Suprapubic skin (tissue), 4 donors: ENCODE measurements at regions not wholly inside any gene's neighbourhood (a gene's known extent, or its start where the extent isn't known, plus 50 kb on each side); places are given as distances from the start of the nearest gene placed in this dataset.

Experiments
- DNase-seq, 2 donors: peaks; one replicate each; pipeline ENCODE4 v3.0.0-alpha.2; 2019; ENCODE audit warnings: low spot score in 2 of 2
- H3K27ac ChIP-seq: fragments of 200-600 bp; sonication (generic); one replicate; pipeline ENCODE4 v1.5.1; 2019
- H3K27me3 ChIP-seq: fragments of 200-600 bp; sonication (generic); one replicate; pipeline ENCODE4 v1.5.1; 2019
- H3K36me3 ChIP-seq: fragments of 200-600 bp; sonication (generic); one replicate; pipeline ENCODE4 v1.5.1; 2019
- H3K4me1 ChIP-seq: fragments of 200-600 bp; sonication (generic); one replicate; pipeline ENCODE4 v1.5.1; 2019
- H3K4me3 ChIP-seq: fragments of 200-600 bp; sonication (generic); one replicate; pipeline ENCODE4 v1.5.1; 2019; ENCODE audit warnings: mild to moderate bottlenecking
- H3K9me3 ChIP-seq: fragments of 200-600 bp; sonication (generic); one replicate; pipeline ENCODE4 v1.5.1; 2019
- CTCF ChIP-seq, 2 donors: fragments of 200-600 bp in 1 of 2; fragments of 450-650 bp in 1 of 2; sonication (generic) in 1 of 2; IDR thresholded peaks; one replicate each; pipeline ENCODE4 v1.5.1; 2016 to 2019; ENCODE audit warnings: antibody characterized with exemption in 2 of 2, mild to moderate bottlenecking in 1 of 2, moderate library complexity in 1 of 2
- EP300 ChIP-seq: sonication (generic); formaldehyde crosslinking; IDR thresholded peaks from one replicate; pipeline ENCODE4 v1.6.1; 2017; ENCODE audit warnings: antibody characterized with exemption
- POLR2A ChIP-seq, 2 donors: fragments of 450-650 bp; IDR thresholded peaks; one replicate each; pipeline ENCODE4 v1.6.1; 2017; ENCODE audit warnings: antibody characterized with exemption in 2 of 2, mild to moderate bottlenecking in 2 of 2, moderate library complexity in 2 of 2
- POLR2AphosphoS5 ChIP-seq, 3 donors: sonication (generic); formaldehyde crosslinking; IDR thresholded peaks; one replicate each; pipeline ENCODE4 v1.6.1; 2017; ENCODE audit warnings: antibody characterized with exemption in 3 of 3
- WGBS: methylation state at CpG from one replicate; pipeline ENCODE4 v1.1.5; 2018; 5-methylcytosine and 5-hydroxymethylcytosine counted together

- 84% methylated on average over 2 of the region's 2 CpGs for WGBS
- no peak for DNase-seq
- TF ChIP-seq POLR2AphosphoS5 (IDR thresholded peaks at IDR 0.05) (no peak), POLR2A (IDR thresholded peaks at IDR 0.05) (no peak), CTCF (IDR thresholded peaks at IDR 0.05) (no peak), EP300 (no peak)
- H3K36me3 ChIP-seq, result no peaks in the 10 kb centered on the region
- no peaks in the 10 kb centered on the region for H3K27me3 ChIP-seq
- H3K27ac ChIP-seq, result no peak overlapping the region
- no peaks in the 10 kb centered on the region for H3K9me3 ChIP-seq
- no peak overlapping the region for H3K4me3 ChIP-seq
- no peaks in the 10 kb centered on the region for H3K4me1 ChIP-seq
Observed at GRCh38 chr11:109799604-109800003, 293.6 kb upstream of the ZC3H12C start.

GRCh38 chr11:109804911-109805310 is 288.3 kb upstream of the ZC3H12C start:
- no peaks in the 10 kb centered on the region for H3K9me3 ChIP-seq

GRCh38 chr11:109806205-109806604 is 287.0 kb upstream of the ZC3H12C start:
- H3K4me1 ChIP-seq, result no peaks in the 10 kb centered on the region

More at GRCh38 chr11:109804911-109805310, 288.3 kb upstream of the ZC3H12C start:
- no peak overlapping the region for H3K27ac ChIP-seq
- H3K4me1 ChIP-seq, result no peaks in the 10 kb centered on the region
- no peaks in the 10 kb centered on the region for H3K27me3 ChIP-seq
- H3K4me3 ChIP-seq, result no peak overlapping the region
- WGBS, result 93% methylated on average over 1 of the region's 1 CpG
- H3K36me3 ChIP-seq, result no peaks in the 10 kb centered on the region
- TF ChIP-seq EP300 (no peak), CTCF (IDR thresholded peaks at IDR 0.05) (no peak), POLR2A (IDR thresholded peaks at IDR 0.05) (no peak), POLR2AphosphoS5 (IDR thresholded peaks at IDR 0.05) (no peak)
- DNase-seq, result no peak

GRCh38 chr11:109808569-109808968 is 284.6 kb upstream of the ZC3H12C start:
- 37% methylated on average over 1 of the region's 1 CpG for WGBS
- no peak for DNase-seq
- H3K27ac ChIP-seq, result no peak overlapping the region
- no peaks in the 10 kb centered on the region for H3K9me3 ChIP-seq
- H3K4me3 ChIP-seq, result no peak overlapping the region
- H3K4me1 ChIP-seq, result no peaks in the 10 kb centered on the region
- no peaks in the 10 kb centered on the region for H3K36me3 ChIP-seq
- H3K27me3 ChIP-seq, result no peaks in the 10 kb centered on the region
- TF ChIP-seq CTCF (IDR thresholded peaks at IDR 0.05) (no peak), EP300 (no peak), POLR2A (IDR thresholded peaks at IDR 0.05) (no peak), POLR2AphosphoS5 (IDR thresholded peaks at IDR 0.05) (no peak)

More at GRCh38 chr11:109806205-109806604, 287.0 kb upstream of the ZC3H12C start:
- DNase-seq, result no peak
- Histone ChIP-seq H3K9me3 (no peaks in the 10 kb centered on the region), H3K4me3 (no peak overlapping the region), H3K27me3 (no peaks in the 10 kb centered on the region), H3K27ac (no peak overlapping the region), H3K36me3 (no peaks in the 10 kb centered on the region)
- WGBS, result 31% methylated on average over 1 of the region's 1 CpG
- TF ChIP-seq POLR2AphosphoS5 (IDR thresholded peaks at IDR 0.05) (no peak), POLR2A (IDR thresholded peaks at IDR 0.05) (no peak), EP300 (no peak), CTCF (IDR thresholded peaks at IDR 0.05) (no peak)

GRCh38 chr11:109814824-109815223 is 278.4 kb upstream of the ZC3H12C start:
- no peak overlapping the region for H3K27ac ChIP-seq
- H3K27me3 ChIP-seq, result no peaks in the 10 kb centered on the region
- no peaks in the 10 kb centered on the region for H3K36me3 ChIP-seq
- no peak for TF ChIP-seq CTCF (IDR thresholded peaks at IDR 0.05)
- no peak for TF ChIP-seq POLR2AphosphoS5 (IDR thresholded peaks at IDR 0.05)
- TF ChIP-seq POLR2A (IDR thresholded peaks at IDR 0.05), result no peak
- TF ChIP-seq EP300, result no peak
- H3K4me3 ChIP-seq, result no peak overlapping the region
- no peaks in the 10 kb centered on the region for H3K9me3 ChIP-seq
- no peaks in the 10 kb centered on the region for H3K4me1 ChIP-seq
- no peak for DNase-seq
- WGBS, result 45% methylated on average over 2 of the region's 2 CpGs
